ENCODE measurements at regions not wholly inside any gene's neighbourhood (a gene's known extent, or its start where the extent isn't known, plus 50 kb on each side); places are given as distances from the start of the nearest gene placed in this dataset.
"Not testable (repeated sequence)": the region's sequence is repeated elsewhere in the genome, so short reads cannot be mapped to it uniquely, and the experiment has no call there.

- DNase-seq = no peak
These were observed 737.9 kb upstream of the SALL3 start for GRCh38 chr18:78241535-78242253.

DNA sequence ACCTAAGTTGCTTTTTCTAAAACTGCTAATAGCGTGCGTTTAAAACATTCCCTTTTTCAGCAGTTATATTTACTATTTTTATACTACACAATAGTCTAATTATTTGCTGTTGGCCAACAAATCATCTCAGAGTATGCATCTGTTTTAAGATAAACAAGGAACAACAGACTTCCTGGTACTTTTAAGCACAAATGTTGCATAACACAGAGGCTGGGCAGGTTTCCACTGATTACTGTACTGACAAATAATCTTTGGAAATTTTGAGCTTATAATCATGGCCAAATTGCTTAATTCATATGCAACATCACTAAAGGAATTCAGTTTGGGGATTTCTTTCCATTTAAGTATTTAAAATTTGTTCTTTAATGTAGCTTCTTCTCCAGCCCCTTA, 737.4 kb upstream of the SALL3 start:
- no peak for DNase-seq

DNA sequence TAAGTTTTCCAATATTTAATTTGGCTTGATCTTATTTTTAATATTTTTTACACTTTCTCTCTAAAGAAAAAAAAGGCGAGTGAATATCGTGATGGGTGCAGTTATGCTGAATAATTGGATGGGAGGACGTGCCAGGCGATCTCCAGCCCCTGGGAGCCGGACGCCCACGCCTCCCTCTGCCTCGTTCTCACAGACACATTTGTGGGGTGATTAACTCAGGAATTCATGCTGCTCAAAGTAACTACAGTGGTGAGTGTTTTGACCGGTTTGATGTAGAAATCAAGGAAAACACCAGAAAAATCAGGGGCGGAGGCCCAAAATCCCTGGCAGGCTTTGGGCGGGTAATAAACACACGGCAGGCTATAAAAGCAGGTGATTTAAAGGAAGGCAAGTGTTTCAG, 736.8 kb upstream of the SALL3 start:
- DNase-seq = no peak

DNA sequence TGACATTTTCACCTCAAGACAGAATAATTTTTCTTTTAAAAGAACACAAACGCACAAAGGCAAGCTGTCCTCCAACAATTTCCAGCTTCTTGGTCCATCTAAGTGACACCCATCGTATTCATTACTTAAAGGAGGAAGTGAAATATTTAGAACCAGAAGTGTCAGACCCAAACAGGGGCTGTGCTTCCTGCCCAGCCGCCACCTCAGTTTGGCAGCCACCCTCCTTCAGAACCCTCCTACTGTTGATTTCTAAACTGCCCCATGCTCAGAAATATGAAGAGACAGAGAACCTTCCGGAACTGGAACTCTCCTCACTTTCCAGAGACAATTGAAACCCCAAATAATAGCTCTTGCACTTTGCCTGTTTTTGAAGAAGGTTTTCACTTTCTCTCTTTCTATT, 734.8 kb upstream of the SALL3 start:
- no peak for DNase-seq

DNA sequence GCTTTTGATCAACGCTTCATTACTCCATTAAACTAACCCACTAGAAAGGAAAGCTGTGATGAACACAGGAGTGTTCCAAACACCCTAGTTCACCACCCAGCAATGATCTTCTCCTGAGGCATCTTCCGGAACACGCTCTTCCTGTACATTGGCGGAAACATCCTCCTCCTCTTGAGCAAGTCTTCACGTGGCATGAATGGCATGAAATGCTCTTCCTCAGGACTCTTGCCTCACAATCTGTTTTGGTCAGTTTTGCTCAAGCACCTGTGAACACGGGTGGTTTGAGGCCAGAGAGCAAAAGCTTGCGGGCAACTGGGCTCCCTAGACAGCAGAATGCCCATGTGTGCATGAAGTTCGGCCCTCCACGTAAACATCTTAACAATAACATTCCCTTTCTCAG, 734.2 kb upstream of the SALL3 start:
- no peak for DNase-seq

DNA sequence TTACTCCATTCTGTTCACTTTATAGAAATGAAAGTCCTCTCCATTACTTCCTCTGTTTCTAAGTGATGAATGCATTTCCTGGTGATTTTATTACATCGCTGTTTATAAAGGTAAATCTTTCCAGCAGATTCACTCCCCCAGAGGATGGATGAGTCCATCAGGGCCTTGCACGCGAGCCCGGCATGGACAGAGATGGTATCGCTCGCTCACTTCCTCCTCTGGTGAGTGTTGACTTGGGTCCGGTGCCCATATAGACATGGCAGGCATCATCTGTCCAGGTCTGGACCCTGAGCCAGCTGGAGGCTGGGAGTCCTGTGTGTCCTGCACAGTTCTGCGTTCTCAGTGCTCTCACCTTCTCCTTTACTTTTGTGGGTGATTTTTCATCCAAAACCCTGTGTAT, 733.6 kb upstream of the SALL3 start:
- DNase-seq = no peak

- no peak for DNase-seq
These were observed 733.0 kb upstream of the SALL3 start for GRCh38 chr18:78246588-78246987.

GRCh38 chr18:78247615-78248289, 731.9 kb upstream of the SALL3 start:
- DNase-seq = no peak

DNA sequence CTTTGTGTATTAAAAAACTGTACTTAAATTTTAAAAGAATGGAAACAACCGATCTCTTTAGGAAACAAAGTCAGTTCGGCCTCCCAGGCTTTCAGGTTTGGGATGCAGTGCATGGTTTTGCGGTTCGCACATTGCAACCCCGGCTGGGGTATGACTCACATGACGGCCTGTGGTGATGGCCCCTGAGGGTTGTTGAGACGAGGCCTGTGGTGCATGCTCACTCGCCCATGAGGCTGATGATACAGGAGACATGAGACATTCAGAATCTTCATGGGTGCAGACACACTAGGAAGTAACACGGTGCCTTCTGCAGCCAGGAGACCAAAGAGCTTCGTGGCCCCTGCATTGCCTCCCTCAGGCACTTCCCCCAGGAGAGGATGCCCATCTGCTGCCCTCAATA, 724.6 kb upstream of the SALL3 start:
- DNase-seq = no peak

GRCh38 chr18:78268226-78268988, 711.2 kb upstream of the SALL3 start:
- no peak for DNase-seq

- no peak for DNase-seq
These were observed 707.8 kb upstream of the SALL3 start for GRCh38 chr18:78271790-78272189.

- no peak for DNase-seq
These were observed 705.7 kb upstream of the SALL3 start for GRCh38 chr18:78273876-78274275.

- DNase-seq = not testable (repeated sequence)
These were observed 696.2 kb upstream of the SALL3 start for GRCh38 chr18:78283425-78283824.

- DNase-seq = no peak
These were observed 686.8 kb upstream of the SALL3 start for GRCh38 chr18:78292618-78293380.

- no peak for DNase-seq
These were observed 686.1 kb upstream of the SALL3 start for GRCh38 chr18:78293540-78293939.

- no peak for DNase-seq
These were observed 685.6 kb upstream of the SALL3 start for GRCh38 chr18:78293940-78294541.

- DNase-seq = no peak
These were observed 684.4 kb upstream of the SALL3 start for GRCh38 chr18:78295262-78295661.

GRCh38 chr18:78296166-78296565, 683.5 kb upstream of the SALL3 start:
- DNase-seq = no peak

DNA sequence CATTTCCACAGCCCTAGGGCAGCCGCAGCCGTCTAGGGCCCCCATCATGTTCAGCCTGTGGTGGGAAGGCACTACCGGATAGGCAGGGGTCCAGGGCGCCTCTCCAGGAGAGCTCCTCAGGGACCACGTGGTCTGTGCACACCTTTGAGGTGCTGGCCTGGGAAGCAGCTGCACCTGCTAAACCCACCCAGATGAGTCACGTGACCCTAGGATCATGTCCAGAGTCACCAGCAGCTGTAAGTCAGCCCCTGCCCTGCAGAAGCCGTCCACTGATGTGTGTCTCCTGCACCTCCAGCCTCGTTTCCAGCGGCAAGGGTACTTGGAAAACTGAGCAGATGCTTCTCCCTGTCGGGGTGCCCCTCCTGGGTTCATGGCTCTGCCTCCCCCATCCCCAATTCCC, 682.6 kb upstream of the SALL3 start:
- no peak for DNase-seq

DNA sequence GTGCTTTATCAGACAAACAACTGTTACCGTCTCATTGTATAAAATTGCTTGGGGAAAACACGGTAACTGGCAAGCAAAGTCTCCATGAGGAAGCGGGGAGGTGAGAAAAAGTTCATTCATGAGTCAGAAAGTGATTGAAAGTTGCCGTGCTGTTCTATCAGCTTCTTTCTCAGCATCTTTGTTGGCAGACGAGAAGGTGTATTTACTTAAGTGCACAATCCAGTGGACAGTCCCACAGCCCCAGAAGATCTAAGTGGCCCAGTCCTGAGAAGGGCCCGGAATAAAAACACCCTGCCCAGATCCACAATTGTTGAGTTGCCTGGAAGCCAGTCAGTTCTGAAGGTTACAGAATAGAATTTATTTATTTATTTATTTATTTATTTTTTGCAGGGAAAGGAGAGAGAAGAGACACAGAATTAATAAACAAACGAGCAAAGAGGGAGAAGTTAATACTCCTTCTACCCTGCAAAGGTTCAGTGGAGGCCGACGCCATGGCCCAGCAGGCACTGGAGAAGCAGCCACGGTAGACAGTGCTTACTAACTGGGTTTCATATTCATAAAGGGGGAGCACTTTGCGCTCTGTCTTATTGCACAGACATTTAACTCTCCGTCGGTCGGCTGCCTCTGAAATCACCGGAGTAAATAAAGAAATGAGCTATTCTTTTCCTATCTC, 676.0 kb upstream of the SALL3 start:
- no peak for DNase-seq

DNA sequence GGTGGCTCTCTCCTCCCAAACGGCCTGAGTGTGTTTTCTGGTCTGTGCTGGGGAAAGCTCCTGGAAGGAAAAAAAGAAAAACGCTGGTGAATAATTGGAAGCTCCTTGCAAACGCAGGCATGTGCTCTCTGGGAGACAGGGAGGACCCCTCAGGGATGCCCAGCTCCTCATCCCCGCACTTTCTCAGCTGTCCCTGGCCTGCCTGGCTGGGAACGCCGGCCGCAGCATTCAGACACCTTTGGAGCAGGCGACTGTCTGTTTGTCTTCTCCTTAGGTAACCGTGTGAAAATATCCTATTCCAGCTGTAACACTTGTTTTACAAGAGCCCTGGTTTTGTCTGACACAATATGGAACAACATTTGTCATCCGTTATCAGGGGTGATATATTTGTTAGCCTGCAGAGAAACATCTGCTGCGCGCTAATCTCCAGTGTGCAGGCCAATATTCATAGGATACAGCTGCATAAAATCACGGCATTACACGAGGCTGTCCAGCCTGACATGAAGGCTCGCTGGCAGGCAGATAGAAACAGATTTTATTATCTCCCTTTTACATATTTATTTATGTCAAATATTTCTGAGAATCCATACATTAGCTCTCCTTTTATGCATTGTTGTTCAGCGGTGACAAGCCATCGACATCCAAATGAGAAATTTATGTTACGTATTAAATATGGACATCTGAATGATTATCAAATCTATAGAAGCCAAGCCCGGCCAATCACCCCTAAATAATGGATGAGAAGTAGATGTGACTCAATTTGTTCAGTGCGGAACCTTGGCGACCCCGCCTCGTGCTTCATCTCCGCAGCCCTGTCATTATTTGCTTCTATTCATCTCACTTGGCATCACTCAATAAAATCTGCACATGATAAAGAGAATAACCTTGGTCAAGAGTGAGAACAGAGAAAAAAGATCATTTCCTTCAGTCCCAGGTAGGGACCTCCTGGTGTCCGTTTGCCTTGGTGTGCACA, 675.1 kb upstream of the SALL3 start:
- no peak for DNase-seq

Data from right hindlimb (tissue), 1 donor.